ENCODE measurements at regions not wholly inside any gene's neighbourhood (a gene's known extent, or its start where the extent isn't known, plus 50 kb on each side); places are given as distances from the start of the nearest gene placed in this dataset.

DNA sequence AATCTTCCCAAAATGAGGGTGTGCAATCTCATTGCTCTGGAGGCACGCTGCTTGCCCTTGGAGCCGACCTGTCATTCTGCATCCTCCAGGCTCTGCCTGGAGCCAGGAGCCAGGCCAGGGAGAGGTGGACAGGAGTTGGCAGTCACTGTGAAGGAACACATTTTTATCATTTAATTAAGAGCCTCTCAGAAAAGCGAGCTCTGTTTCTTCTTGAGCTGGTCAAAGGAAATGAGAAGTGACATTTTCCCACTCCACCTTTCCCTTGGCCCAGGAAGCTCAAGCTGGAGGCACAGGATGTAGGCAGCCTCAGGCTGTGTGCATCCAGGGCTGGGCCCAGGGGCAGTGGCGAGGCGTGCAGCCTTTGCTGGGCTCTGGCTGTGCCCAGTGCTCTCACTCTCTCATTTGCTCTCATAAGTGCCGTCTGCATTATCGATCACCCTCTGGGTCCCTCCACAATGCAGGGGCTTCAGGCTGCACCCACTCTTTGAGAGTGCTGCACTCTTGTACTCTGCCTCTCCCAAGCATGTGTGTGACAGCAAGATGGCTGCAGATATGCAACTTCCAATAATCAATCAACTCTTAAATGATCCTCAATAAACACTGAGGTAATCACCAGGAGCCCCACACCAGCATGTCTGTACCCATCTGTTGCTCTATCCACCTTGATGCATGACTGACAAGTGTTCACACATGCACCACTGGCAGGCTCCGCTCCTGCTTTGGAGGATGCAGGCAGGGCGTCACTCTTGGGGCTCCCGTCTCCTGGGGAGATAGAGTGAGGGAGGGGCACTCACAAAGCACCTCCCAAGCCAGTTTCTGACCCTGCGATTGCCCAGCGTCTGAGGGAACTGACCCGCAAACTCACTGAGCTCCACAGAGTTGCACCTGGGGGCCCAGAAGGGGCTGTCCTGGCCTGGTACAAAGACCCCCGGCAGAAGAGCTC is 171.4 kb downstream of the ZNF248 start:
- Mint-ChIP-seq H3K27me3 (ENCODE audit: low read depth) (peaks cover 1% of the 10 kb centered on the region), H3K4me1 (no peaks in the 10 kb centered on the region), H3K9me3 (peaks cover 97 to 99% of the 10 kb centered on the region in 2 experiments), H3K36me3 (ENCODE audit: insufficient read depth in 1 of 3, low read depth in 3 of 3) (peaks cover 17 to 33% (median 23%) of the 10 kb centered on the region in 3 experiments; a peak in 6 of 7 replicates), H3K4me3 (no peak overlapping the region), H3K27ac (no peak overlapping the region)
- no peak overlapping the region for H2BK20ac ChIP-seq (ENCODE audit: low read depth, low read length, poor library complexity, severe bottlenecking)
- no peak overlapping the region for H3T11ph ChIP-seq (ENCODE audit: low read length)
- H3K18ac ChIP-seq (ENCODE audit: insufficient read length, low read depth, low read length), result no peak overlapping the region
- no peak overlapping the region for H3K4me2 ChIP-seq (ENCODE audit: insufficient read depth, insufficient read length, low read length)
- H3K79me1 ChIP-seq (ENCODE audit: insufficient read depth, low read depth, low read length, poor library complexity, severe bottlenecking), result no peaks in the 10 kb centered on the region
- TF ChIP-seq CTCF (conservative IDR thresholded peaks at IDR 0.05), result no peak
- no peak overlapping the region for H3K14ac ChIP-seq (ENCODE audit: insufficient read depth, low read length)
- H2BK12ac ChIP-seq (ENCODE audit: insufficient read length, low read depth, low read length), result no peak overlapping the region
- no peak overlapping the region for H4K91ac ChIP-seq (ENCODE audit: insufficient read length, low read depth, low read length)
- no peaks in the 10 kb centered on the region for H3K23me2 ChIP-seq (ENCODE audit: insufficient read length, low read depth, low read length, poor library complexity, severe bottlenecking)
- H3K4ac ChIP-seq (ENCODE audit: low read depth, low read length), result no peak overlapping the region
- H4K5ac ChIP-seq (ENCODE audit: insufficient read length, low read depth, low read length), result no peak overlapping the region
- H3K4me1 ChIP-seq (ENCODE audit: insufficient read depth, low read length), result no peaks in the 10 kb centered on the region
- H3K27me3 ChIP-seq (ENCODE audit: insufficient read depth, low read length), result no peaks in the 10 kb centered on the region
- no peak overlapping the region for H2BK15ac ChIP-seq (ENCODE audit: low read depth, low read length)
- H3K79me2 ChIP-seq (ENCODE audit: insufficient read depth, low read length), result no peaks in the 10 kb centered on the region
- no peak overlapping the region for H2BK120ac ChIP-seq (ENCODE audit: low read depth, low read length, poor library complexity, severe bottlenecking)
- H2AK5ac ChIP-seq (ENCODE audit: insufficient read length, low read length), result no peak overlapping the region
- H3K23ac ChIP-seq (ENCODE audit: insufficient read length, low read depth, low read length), result no peak overlapping the region
- no peak overlapping the region for H3K56ac ChIP-seq (ENCODE audit: insufficient read length, low read depth, low read length)
- H3K27ac ChIP-seq (ENCODE audit: insufficient read length, low read depth, low read length), result no peak overlapping the region
- H4K20me1 ChIP-seq (ENCODE audit: control insufficient read depth, insufficient read depth, insufficient read length), result no peaks in the 10 kb centered on the region
- DNase-seq, result no peak
- no CpG with 5 or more reads among the region's 14 CpGs for WGBS (ENCODE audit: extremely low coverage, insufficient read length, low lambda C conversion rate)
- H2AFZ ChIP-seq (ENCODE audit: low read length), result no peak overlapping the region
- H3K9ac ChIP-seq (ENCODE audit: extremely low read depth, insufficient read length, low read length), result no peak overlapping the region
- H3K9me3 ChIP-seq (ENCODE audit: control insufficient read depth, low read depth, low read length), result peaks cover 60% of the 10 kb centered on the region
- no peak overlapping the region for H4K8ac ChIP-seq (replicated peaks; ENCODE audit: insufficient read length, low read depth, low read length)
- no peak overlapping the region for H2BK5ac ChIP-seq (ENCODE audit: insufficient read length, low read length)

Measured in H9 (cell line).